Ishikawa (cell line): ENCODE measurements at regions not wholly inside any gene's neighbourhood (a gene's known extent, or its start where the extent isn't known, plus 50 kb on each side); places are given as distances from the start of the nearest gene placed in this dataset.

Experiments
- CEBPB ChIP-seq: IDR thresholded peaks from 2 replicates; pipeline ENCODE4 v1.6.1; 2012
- CREB1 ChIP-seq: IDR thresholded peaks from 2 replicates; pipeline ENCODE4 v1.6.1; 2012; ENCODE audit warnings: low read depth
- EGR1 ChIP-seq: IDR thresholded peaks from 2 replicates; pipeline ENCODE4 v1.6.1; 2012
- EP300 ChIP-seq: IDR thresholded peaks from 2 replicates; pipeline ENCODE4 v1.6.1; 2012; ENCODE audit warnings: borderline replicate concordance
- FOXM1 ChIP-seq: IDR thresholded peaks from 2 replicates; pipeline ENCODE4 v1.6.1; 2012; ENCODE audit warnings: low read depth, borderline replicate concordance
- MAX ChIP-seq: IDR thresholded peaks from 2 replicates; pipeline ENCODE4 v1.6.1; 2012
- NFIC ChIP-seq: IDR thresholded peaks from 2 replicates; pipeline ENCODE4 v1.6.1; 2012
- RAD21 ChIP-seq: IDR thresholded peaks from 2 replicates; pipeline ENCODE4 v1.6.1; 2012; ENCODE audit warnings: low read depth
- TAF1 ChIP-seq: IDR thresholded peaks from 2 replicates; pipeline ENCODE4 v1.6.1; 2012; ENCODE audit warnings: low read depth, mild to moderate bottlenecking
- TCF12 ChIP-seq: IDR thresholded peaks from 2 replicates; pipeline ENCODE4 v1.6.1; 2012; ENCODE audit warnings: low read depth
- TEAD4 ChIP-seq: IDR thresholded peaks from 2 replicates; pipeline ENCODE4 v1.6.1; 2012
- USF1 ChIP-seq: IDR thresholded peaks from 2 replicates; pipeline ENCODE4 v1.6.1; 2012
- YY1 ChIP-seq: IDR thresholded peaks from 2 replicates; pipeline ENCODE4 v1.6.1; 2012; ENCODE audit warnings: low read depth
- ZBTB7A ChIP-seq: IDR thresholded peaks from 2 replicates; pipeline ENCODE4 v1.6.1; 2012; ENCODE audit warnings: low read depth
- TF ChIP-seq, protein P1 (sequence below): IDR thresholded peaks from 2 replicates; pipeline ENCODE4 v1.6.1; 2012; ENCODE audit warnings: low read depth, mild to moderate bottlenecking

DNA sequence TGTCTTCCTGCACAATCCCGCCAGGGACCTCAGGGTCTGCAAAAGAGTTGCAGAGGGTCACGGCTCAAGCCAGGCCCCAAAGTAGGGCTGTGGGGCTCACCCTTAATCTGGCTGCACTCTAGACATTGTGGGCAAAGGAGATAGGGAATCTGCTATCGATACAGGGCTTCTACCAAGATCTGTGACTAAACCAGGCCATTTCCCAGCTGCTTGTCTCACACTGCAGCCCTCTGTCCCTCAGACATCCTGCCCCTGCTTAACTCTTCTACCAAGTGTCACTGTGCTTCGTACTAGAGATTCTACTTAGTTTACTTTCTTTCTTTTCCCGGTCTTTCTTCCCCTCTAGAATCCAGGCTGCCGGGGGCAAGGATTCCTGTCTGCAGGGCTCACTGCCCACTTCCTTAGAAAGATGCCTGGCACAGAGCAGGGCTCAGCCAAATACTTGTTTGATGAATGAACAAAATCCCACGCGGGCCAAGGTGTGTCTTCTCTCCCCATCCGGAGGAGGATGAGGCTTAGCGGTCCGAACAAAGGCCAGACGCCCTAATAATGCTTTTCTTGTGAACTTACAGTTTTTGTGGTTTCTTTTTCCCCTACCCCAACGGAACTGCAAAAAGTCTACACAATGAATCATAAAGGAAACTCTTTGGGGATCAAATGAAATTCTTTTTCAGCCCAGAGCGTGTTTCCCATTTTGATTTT, 61.3 kb upstream of the ANO1 start:
- TF ChIP-seq CREB1 (no peak), EP300 (no peak), RAD21 (no peak), ZBTB7A (no peak), USF1 (no peak), YY1 (no peak), EGR1 (no peak), CEBPB (no peak), MAX (no peak), FOXM1 (no peak), TEAD4 (no peak), TCF12 (no peak), NFIC (no peak), TAF1 (no peak)
- TF ChIP-seq, protein P1, sequence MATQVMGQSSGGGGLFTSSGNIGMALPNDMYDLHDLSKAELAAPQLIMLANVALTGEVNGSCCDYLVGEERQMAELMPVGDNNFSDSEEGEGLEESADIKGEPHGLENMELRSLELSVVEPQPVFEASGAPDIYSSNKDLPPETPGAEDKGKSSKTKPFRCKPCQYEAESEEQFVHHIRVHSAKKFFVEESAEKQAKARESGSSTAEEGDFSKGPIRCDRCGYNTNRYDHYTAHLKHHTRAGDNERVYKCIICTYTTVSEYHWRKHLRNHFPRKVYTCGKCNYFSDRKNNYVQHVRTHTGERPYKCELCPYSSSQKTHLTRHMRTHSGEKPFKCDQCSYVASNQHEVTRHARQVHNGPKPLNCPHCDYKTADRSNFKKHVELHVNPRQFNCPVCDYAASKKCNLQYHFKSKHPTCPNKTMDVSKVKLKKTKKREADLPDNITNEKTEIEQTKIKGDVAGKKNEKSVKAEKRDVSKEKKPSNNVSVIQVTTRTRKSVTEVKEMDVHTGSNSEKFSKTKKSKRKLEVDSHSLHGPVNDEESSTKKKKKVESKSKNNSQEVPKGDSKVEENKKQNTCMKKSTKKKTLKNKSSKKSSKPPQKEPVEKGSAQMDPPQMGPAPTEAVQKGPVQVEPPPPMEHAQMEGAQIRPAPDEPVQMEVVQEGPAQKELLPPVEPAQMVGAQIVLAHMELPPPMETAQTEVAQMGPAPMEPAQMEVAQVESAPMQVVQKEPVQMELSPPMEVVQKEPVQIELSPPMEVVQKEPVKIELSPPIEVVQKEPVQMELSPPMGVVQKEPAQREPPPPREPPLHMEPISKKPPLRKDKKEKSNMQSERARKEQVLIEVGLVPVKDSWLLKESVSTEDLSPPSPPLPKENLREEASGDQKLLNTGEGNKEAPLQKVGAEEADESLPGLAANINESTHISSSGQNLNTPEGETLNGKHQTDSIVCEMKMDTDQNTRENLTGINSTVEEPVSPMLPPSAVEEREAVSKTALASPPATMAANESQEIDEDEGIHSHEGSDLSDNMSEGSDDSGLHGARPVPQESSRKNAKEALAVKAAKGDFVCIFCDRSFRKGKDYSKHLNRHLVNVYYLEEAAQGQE, result no peak

DNA sequence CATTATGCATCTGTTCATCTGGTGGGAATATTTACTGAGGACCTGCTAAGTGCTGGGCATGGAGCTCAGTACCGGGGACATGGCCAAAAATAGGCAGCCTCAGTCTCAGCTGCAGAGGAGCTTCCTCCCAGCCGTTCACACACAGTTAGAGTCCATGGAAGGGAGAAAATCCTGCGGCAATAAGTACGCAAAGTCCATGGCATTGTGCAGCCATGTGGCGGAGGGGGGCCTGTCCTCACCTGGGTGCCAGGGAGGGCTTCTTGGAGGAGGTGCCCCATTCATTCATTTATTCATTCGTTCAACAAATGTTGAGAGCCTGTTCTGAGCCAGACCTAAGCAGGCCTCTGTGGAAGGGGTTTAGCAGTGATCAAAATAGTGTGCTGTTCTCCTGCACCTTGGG, 59.3 kb upstream of the ANO1 start:
- no peak for TF ChIP-seq ZBTB7A
- TF ChIP-seq, protein P1, result no peak

DNA sequence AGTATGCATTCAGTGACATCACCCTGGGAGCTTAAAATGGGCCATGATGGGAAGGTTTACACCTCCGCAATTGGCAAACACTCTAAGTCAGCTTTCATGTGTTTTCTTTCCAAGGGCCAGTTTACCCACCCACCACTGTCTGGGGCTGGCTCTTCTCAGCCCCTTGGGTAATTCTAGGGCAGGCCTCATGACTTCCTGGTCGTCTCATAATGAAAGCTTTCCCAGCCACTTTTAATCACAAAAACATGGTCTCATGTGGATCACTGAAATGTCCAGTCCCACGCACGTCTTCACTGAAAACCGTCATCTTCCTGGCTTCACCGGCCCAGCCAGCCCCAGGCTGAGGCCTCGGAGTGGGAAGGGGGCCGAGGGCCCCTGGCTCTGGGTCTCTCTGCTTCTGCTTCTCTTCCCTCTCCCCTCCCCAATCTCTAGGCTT, 58.5 kb upstream of the ANO1 start:
- no peak for TF ChIP-seq NFIC
- TF ChIP-seq, protein P1, result no peak
- TF ChIP-seq CEBPB, result no peak
- TF ChIP-seq FOXM1, result no peak

GRCh38 chr11:70020336-70021214, 57.5 kb upstream of the ANO1 start:
- TF ChIP-seq USF1, result no peak
- TF ChIP-seq EP300, result no peak
- TF ChIP-seq MAX, result no peak
- TF ChIP-seq TAF1, result no peak
- no peak for TF ChIP-seq CEBPB
- TF ChIP-seq CREB1, result no peak
- no peak for TF ChIP-seq NFIC
- no peak for TF ChIP-seq TEAD4
- TF ChIP-seq TCF12, result no peak
- TF ChIP-seq, protein P1, result no peak
- no peak for TF ChIP-seq YY1
- no peak for TF ChIP-seq FOXM1
- TF ChIP-seq ZBTB7A, result no peak
- TF ChIP-seq EGR1, result no peak
- TF ChIP-seq RAD21, result no peak
